NCI-H526 (cell line): ENCODE measurements at regions not wholly inside any gene's neighbourhood (a gene's known extent, or its start where the extent isn't known, plus 50 kb on each side); places are given as distances from the start of the nearest gene placed in this dataset.
A peak's percentile ranks its signal among the peaks of the same experiment; 100 is the strongest.
"Not testable (repeated sequence)": the region's sequence is repeated elsewhere in the genome, so short reads cannot be mapped to it uniquely, and the experiment has no call there.

Experiments used
- DNase-seq, 2 experiments: peaks; one replicate each; lab custom pipeline; 2025; lab: John Stamatoyannopoulos, UW

DNA sequence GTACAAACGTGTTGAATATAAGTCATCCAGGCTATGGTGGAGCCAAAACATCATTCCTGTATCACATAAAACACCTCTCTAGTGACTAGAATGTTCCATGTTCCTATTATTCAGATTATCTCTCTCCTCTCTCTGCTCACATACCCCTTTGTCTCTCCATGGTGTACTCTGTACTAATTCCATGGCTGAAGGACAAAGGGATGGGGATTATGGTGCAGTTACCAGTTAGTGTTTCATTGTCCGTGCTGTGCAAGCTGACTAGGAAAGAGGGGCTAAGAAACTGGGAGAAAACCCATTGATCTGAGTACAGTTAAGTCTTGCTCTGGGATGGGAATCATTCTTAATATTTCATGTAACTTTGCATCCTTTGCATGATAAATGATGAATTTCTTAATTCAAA, 397.4 kb upstream of the NOX3 start:
- DNase-seq = no peak

DNA sequence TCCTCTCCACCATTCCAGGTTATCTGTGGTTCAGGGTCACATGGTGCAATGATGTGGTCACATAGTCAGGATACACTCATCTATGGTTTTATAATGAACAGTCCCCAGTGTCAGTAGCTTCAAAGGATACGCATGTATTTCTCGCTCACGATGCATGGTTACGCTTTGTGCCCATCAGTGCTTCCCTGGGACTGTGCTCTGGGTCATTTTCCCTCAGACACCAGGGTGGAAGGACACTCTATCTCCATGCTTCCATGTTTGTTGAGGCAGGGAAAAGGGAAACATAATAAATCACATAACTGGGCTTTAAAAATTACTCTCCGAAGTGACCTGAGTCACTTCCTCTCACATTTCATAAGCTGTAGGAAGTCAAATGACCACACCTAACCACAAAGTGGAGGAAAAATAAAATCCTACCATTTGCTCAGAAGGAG, 394.8 kb upstream of the NOX3 start:
- no peak for DNase-seq

DNA sequence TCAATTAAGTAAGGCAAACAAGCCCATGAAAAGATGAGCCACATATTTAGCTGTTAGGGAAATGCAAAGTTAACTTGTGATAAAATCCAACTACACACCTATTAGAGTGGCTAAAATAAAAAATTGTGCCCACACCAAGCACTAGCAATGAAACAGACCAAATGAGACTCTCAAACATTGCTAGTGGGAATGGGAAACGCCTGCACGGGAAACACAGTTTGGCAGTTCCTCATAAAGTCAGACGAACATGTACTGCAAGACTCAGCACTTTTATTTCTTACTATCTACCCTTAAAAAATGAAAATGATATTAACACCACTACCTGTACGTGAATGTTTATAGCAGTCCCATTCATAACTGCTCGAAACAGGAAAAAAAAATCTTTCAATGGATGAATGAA, 392.1 kb upstream of the NOX3 start:
- no peak for DNase-seq

DNA sequence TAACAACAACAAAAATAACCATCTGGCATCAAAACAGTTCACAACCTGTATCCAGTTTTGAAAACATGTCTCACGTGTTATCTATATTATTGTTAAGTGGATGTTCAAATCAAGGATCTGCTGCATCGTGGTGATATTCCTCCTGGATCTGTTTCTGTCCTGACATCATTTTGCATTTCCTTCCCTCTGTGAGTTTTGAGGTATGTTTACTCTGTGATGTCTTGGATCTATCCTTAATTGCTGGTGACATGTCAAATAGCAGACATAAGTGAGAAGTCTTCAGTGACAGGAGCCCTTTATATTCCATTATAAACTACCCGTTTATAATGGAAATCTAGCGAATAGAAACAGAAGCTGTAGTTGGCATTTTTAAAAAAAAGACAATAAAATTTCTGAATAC, 381.8 kb upstream of the NOX3 start:
- DNase-seq = no peak

DNA sequence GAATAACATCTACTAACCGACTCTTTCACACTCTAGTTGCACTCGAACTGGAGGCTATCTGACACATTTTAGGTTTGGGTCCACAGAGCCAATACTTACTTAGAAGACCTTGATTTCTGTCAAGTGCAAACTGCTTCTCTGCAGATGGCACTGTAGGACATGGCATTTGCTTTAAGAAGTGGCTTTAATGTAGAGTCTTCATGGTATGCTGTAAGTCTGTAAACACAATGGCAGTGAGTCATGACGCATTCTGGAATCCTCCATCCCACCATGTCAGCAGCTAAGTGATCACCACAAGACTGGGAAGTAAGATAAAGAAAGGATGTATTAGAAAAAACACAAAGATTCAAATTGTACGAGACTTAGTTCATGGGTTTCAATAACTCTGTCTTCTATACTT, 377.0 kb upstream of the NOX3 start:
- no peak for DNase-seq

DNA sequence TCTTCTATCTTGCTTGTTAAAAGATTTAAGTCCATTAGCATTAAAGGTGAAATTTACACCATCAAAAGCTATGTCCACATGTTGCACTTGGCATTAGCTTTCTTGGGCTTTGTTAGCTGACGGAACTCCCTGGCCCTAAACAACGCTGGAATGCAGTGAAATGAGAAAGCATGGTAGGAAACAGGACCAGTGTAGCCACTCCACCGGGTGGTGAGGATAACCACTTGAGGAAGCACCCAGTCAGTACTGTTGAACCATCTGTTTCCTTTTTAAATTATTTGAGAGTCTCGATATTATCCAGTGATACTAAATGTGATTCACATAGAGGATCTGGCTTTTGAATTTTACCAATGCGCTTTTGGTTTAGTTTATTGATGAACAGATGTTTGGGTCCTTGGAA, 374.9 kb upstream of the NOX3 start:
- DNase-seq = no peak

DNA sequence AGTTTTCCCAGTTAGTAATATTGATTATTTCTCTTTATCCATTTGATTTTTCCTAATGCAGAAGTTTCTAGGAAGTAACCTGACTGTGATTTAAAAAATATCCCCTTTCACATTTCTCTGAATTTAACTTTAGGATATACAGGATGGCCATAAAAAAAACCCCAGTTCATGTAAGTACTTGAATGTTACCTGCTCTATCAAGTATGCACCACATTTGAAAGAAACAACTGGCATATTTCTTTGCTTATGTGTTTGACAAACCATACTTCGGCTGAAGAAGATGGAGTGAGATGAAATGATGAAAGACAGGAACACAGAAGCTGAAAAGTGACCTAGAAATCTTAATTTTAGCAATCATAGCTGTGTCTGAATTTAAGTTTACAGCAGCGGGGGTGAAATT, 374.0 kb upstream of the NOX3 start:
- no peak for DNase-seq

DNA sequence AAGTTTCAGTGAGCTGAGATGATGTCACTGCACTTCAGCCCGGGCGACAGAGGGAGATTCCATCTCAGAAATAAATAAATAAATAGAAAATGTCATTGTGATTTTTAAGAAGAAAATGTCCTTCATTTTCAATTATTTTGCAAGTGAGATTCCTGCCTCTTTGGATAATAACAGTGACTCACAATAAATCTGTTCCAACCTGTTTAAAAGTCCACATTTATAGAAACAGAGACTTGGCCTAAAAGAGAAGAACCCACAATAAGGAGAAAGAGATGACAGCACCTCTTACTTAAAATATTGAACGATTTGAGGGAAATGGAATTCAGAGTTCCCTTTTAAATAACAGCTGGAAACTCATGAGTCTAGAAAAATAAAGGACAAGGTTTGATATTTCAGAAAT, 373.4 kb upstream of the NOX3 start:
- DNase-seq = no peak

DNA sequence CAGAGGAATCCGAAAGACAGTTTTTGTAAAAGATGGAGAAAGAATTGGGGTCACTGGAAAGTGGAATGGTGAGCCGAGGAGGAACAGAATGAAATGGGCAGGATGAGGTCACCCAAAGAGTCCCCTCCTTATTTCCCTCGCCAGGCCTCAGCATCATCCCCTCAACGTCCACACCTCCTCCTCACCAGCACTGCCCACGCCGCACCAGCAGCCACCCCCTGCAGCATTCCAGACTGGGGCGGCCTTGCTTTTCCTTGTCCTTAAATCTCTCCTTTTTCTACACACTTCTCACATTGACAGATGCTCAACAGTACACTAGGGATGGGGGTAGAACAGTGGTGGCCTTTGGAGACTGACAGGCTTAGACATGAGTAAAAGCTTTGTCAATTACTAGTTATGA, 363.1 kb upstream of the NOX3 start:
- DNase-seq = no peak

DNA sequence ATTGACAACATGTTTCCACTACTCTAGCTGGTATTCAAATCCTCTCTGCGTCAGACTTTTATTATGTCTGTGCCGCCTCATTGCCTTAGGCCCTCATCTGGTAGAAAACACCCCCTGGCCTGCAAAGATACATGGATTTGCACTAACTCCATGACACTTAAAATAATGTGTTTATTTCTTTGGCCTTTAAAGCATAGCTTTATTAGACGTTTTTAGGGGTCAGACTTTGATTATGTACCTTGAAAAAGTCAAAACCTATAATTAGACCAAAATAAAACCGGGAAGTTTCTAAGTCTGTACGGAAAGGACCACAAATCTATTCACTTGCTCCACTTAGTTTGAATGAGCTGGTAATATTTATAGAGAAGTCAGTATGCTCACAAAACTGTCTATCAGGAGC, 357.9 kb upstream of the NOX3 start:
- DNase-seq = peak in 1 of 2 experiments; percentile 25

DNA sequence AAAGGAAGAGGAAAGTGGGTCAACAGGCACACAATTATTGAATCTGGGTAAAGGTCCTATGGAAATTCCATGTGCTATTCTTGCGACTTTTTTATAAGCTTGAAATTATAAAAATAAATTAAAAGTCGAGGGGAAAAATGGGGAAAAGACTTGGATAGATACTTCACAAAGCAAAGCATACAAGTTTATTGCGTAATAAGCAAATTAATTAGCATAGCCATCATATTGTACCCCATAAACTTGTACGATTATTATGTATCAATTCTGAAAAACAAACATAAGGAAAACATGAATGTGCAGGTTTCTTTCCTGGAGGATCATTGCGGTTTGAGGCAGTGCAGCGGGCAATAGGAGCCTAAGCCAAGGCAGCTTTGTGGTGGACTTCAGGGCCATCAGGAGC, 351.6 kb upstream of the NOX3 start:
- DNase-seq = no peak

DNA sequence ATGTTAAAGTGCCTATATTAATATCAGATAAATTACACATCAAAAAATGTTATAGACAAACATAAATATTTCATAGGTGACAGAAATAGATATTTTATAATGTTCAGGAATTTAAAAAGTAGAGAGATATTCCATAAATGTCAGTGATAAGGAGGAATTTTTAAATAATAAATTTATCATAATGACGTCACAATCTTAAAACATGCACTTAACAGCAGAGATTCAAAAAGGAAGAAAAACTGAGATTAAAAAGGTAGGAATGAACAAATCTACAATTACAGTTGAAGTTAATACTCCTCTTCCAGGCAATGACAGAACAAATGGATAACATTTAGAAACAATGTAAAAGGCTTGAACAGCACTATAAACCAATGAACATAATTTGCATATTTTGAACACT, 345.4 kb upstream of the NOX3 start:
- no peak for DNase-seq

DNA sequence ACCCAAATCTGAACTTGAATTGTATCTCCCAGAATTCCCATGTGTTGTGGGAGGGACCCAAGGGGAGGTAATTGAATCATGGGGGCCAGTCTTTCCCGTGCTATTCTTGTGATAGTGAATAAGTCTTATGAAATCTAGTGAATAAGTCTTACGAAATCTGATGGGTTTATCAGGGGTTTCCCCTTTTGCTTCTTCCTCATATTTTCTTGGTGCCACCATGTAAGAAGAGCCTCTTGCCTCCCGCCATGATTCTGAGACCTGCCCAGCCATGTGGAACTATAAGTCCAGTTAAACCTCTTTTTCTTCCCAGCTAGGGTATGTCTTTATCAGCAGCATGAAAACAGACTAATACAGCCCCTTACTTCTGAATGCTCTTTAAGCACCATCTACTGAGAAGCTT, 343.2 kb upstream of the NOX3 start:
- not testable (repeated sequence) for DNase-seq

DNA sequence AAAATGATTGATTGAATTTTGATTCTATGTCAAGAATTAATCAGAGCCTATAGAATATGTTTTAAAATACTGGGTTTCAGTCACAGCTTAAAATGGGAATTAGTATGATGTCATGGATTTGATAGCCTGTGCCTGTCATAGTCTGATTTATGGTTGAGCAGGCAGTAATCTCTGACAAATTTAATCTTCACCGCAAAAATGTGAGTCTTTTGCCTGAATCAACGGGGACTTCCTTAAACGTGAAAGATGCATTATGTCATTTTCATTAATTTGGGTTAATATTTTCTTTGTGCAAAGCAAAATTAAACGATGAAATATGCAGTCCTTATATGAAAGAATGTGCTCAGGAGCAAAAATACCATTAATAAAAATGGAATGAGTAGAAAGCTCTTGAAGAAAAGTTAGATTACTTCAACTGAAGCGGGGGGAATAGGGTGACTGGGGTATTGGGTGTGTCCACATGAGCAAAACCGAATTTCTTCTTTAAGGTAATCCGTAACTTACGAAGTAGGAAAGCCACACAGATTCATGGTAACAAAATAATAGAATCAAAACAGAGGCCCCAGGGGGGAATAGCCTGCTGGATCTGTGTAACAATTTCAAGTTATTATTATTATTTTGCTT, 339.6 kb upstream of the NOX3 start:
- DNase-seq = no peak

DNA sequence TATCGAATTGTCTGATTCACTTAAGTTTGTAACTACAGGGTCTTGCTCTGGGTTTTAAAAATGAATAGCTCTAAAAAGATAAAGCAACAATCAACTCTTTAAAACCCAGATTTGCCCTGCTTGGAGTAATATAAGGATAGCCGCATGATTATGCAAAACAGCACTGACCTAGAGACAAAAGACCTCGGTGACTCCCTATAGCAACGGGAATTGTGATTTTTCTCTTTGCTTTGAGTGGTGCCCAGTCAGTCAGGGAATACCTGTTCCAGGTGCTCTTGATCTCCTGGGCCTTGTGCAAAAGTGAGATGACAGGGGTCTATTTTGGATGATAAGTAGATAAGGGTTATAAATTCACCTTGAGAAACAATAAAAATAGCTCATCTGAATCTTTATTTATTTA, 336.3 kb upstream of the NOX3 start:
- DNase-seq = peak in 1 of 2 experiments; percentile 24

DNA sequence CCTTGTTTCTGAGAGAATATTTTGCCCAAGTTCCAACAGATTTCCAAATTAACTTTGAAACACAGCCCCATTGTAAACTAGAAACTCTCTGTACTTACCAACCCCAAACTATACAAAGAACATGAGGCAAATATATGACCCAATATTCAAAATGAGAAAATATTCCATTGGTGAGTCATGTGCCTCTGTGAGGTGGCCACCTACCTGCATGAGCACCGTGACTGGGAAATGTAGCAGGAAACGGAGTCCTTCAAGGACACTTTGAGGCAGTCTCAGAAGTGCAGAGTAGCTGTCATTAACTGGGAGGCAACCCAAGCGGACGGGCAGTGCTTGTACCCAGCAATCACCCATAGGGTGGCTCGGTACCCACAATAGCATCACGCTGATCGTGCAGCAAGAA, 335.5 kb upstream of the NOX3 start:
- DNase-seq = no peak

DNA sequence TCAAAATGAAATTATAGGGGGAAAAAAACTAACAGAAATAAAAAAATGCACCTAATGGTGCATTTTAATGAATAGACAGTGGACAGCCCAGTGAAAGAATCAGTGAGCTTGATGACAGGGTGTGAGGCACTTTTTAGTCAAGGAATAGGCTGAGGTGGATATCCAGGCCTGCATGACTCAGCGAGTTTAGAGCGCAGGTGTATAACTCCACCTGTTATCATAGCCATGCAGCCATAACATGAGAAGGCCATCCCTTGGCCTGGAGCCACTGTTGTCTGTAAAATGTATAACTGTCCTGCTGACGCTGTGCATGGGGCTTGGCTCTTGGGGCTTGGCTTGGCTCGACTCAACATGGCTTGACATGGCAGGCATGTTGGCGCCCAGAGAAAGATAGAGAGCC, 331.5 kb upstream of the NOX3 start:
- no peak for DNase-seq

DNA sequence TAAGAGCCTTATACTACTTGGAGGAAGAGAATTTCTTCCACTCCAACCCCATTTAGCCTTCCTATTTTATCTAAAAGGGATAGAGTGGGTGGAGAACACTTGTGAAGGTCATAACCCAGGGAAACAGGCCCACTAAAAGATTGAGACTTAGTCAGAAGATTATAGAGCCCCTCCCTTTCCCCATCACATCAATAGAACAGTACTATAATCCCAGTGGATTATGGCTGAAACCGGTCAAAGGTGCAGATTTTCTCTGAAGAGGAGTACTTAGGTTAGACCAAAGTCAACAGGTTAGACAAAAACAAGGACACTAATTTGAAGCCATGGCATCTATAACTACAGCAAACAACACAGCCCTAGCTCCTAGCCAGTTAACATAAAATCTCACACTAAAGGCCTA, 330.9 kb upstream of the NOX3 start:
- no peak for DNase-seq

DNA sequence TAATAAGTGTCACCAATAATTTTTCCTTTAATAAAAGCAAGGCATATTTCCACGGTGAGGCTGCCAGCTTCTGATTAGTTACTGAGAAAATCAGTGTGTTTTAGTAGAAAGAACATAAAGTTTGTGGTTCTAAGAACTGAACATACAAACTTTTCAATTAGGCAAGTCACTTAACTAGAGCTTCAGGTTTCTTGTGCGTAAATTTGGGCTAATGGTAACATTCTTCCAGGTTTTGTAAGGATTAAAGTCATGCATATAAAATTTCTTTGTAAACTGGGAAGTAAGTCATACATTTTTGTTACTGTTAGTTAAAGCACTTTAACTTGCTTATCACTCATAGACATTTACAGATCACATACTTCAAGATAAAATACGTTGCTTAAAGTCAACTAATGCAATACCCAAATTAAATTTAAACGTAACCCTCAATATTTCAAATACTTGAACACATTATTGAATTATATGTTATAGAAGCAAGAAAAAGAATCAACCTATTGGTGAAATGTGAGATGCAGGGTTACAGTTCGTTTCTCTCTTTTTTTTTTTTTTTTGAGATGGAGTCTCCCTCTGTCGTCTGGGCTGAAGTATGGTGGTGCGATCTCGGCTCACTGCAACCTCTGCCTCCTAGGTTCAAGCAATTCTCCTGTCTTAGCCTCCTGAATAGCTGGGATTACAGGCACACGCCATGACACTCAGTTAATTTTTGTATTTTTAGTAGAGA, 327.3 kb upstream of the NOX3 start:
- no peak for DNase-seq

DNA sequence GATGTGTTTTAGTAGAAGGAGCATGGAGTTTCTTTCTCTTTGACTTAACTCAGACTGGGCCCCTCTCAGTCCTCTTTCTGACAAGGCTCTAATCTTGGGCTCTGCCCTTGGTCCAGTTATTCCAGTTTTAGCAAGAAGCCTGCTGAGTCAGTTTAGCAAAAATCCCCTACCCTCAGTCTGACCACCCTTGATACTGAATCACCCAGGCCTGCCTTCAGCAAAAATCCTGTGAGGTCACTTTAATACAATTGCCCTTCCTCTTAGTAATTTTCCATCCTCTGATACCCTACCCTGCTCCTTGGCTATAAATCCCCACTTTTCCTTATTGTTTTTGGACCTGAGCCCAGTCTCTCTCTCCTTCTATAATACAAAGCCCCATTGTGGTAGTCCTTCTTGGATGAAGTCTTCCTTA, 326.7 kb upstream of the NOX3 start:
- no peak for DNase-seq

DNA sequence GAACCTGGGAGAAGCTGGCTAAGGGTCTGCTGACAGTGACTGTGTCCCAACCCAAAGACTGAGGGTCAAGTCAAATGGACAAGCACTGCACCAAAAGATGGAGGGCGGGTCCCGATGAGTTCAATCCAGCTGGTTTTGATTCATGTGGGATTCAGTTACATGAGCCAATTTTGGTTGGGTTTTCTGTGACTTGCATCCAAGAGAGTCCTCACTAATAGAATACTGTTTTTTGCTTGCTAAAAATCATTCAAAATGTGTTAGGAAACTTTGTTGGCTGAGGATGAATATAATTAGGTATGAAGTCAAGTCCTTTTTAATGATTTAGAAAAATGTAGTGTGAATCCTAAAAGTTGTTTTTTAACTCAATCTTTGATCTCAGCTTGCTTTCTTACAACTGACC, 323.8 kb upstream of the NOX3 start:
- no peak for DNase-seq

DNA sequence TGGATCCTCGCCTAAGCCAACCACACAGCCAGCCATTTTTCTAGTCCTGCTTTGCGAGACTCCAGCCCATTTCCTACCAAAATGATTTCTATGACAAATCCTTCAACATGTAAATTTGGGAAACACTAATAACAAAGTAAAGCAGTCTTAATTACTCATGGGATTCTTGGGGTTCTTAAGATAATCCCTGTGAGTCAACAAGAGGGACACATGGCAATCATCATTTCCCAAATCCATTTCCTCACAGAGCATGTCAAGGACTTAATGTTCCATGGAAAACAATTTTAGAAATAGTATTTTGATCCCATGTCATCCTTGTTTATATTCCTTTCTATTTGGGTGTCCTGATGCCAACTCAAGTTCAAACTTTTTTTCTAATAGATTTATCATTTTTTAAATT, 322.7 kb upstream of the NOX3 start:
- DNase-seq = no peak

DNA sequence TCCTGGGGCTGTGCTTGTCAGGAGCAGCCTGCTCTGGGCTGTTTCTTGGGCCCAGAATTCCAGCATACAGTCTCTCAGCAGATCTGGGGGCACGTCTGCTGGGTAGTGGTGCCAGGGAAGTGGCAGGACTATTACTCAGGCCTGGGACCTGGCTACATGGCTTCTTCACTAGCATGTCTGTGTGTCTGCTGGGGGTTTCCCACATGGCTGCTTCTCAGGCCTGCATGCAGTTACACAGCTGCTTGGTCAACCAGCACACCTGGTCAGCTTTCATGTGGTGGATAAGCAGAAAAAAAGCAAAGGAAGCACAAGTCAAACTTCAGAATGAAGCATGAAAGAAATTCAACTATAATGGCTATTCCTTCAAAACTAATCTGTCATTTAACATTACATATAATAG, 316.2 kb upstream of the NOX3 start:
- no peak for DNase-seq

DNA sequence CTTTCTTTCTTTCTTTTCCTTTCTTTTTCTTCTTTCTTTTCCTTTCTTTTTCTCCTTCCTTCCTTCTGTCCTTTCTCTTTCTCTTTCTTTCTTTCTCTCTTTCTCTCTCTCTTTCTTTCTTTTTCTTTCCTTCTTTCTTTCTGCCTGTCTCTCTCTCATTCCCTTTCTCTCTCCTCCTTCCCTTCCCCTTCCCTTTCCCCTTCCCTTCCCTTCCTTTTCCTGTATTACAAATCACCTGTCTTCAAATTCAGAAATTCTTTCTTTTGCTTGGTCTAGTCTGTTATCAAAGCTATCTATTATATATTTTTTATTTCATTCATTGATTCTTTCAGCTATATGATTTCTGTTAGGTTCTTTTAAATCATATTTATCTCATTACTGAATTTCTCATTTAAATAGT, 315.2 kb upstream of the NOX3 start:
- no peak for DNase-seq
